Sigmoid colon (tissue), 6 donors: ENCODE measurements at regions not wholly inside any gene's neighbourhood (a gene's known extent, or its start where the extent isn't known, plus 50 kb on each side); places are given as distances from the start of the nearest gene placed in this dataset.

Experiments used
- DNase-seq: peaks from one replicate; pipeline ENCODE4 v3.0.0-alpha.2; 2019
- H3K27ac ChIP-seq, 4 donors: fragments of 200-600 bp; sonication (generic); one replicate each; pipeline ENCODE4 v1.5.1; 2016 to 2019; ENCODE audit warnings: mild to moderate bottlenecking in 1 of 4
- H3K27me3 ChIP-seq, 3 donors: fragments of 200-600 bp; sonication (generic); one replicate each; pipeline ENCODE4 v1.5.1; 2019; ENCODE audit warnings: mild to moderate bottlenecking in 1 of 3
- H3K36me3 ChIP-seq, 4 donors: fragments of 200-600 bp; sonication (generic); one replicate each; pipeline ENCODE4 v1.5.1; 2016 to 2019
- H3K4me1 ChIP-seq, 4 donors: fragments of 200-600 bp; sonication (generic); one replicate each; pipeline ENCODE4 v1.5.1; 2017 to 2019
- H3K4me3 ChIP-seq, 4 donors: fragments of 200-600 bp; sonication (generic); one replicate each; pipeline ENCODE4 v1.5.1; 2017 to 2019; ENCODE audit warnings: mild to moderate bottlenecking in 2 of 4, moderate library complexity in 1 of 4
- H3K9me3 ChIP-seq, 4 donors: fragments of 200-600 bp in 3 of 4; sonication (generic) in 3 of 4; one replicate each; pipeline versions ENCODE4 v1.5.1 to v1.6.1; 2013 to 2019
- CTCF ChIP-seq, 4 experiments: fragments of 450-650 bp in 3 of 4; fragments of 200-600 bp in 1 of 4; IDR thresholded peaks; one replicate each; pipeline ENCODE4 v1.5.1; 2016 to 2019; ENCODE audit warnings: antibody characterized with exemption in 4 of 4, mild to moderate bottlenecking in 3 of 4, moderate library complexity in 2 of 4
- EP300 ChIP-seq, 4 donors: sonication (generic); formaldehyde crosslinking; IDR thresholded peaks; one replicate each; pipeline ENCODE4 v1.6.1; 2017; ENCODE audit warnings: antibody characterized with exemption in 4 of 4
- POLR2A ChIP-seq, 2 donors: fragments of 450-650 bp; IDR thresholded peaks; one replicate each; pipeline ENCODE4 v1.6.1; 2016; ENCODE audit warnings: antibody characterized with exemption in 2 of 2, mild to moderate bottlenecking in 2 of 2, moderate library complexity in 2 of 2
- POLR2AphosphoS5 ChIP-seq, 4 donors: sonication (generic); formaldehyde crosslinking; IDR thresholded peaks; one replicate each; pipeline ENCODE4 v1.6.1; 2017; ENCODE audit warnings: antibody characterized with exemption in 4 of 4
- WGBS, 2 donors: extraction: QIAGEN DNeasy Blood & Tissue Kit; methylation state at CpG; one replicate each; pipeline ENCODE4 v1.1.7; 2013; 5-methylcytosine and 5-hydroxymethylcytosine counted together
- intact Hi-C: fragments of 100-400 bp; cut with DNase I; formaldehyde crosslinking; loops from one replicate; pipeline ENCODE4 v1.15.1; 2023
- donor health status: healthy with polysubstance abuse.
- donor health status: healthy.

DNA sequence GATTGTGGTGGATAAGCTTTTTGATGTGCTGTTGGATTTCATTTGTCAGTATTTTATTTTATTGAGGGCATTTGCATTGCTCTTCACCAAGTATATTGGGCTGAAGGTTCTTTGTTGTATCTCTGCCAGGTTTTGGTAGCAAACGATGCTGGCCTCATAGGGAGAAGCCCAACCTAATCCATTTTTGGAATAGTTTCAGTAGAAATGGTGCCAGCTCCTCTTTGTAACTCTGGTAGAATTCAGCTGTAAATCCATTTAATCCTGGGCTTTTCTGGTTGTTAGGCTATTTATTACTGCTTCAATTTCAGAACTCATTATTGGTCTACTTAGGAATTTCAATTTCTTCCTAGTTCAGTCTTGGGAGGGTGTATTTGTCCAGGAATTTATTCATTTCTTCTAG, 309.8 kb upstream of the SETBP1 start:
- WGBS, 2 donors, result 72 to 81% methylated on average over 1 of the region's 1 CpG
- DNase-seq, result no peak
- Histone ChIP-seq H3K27ac (no peak overlapping the region), H3K4me1 (no peaks in the 10 kb centered on the region), H3K36me3 (no peaks in the 10 kb centered on the region), H3K9me3 (peaks cover 0 to 5% (median 2%) of the 10 kb centered on the region in 4 donors), H3K27me3 (no peaks in the 10 kb centered on the region), H3K4me3 (no peak overlapping the region)
- TF ChIP-seq POLR2AphosphoS5 (IDR thresholded peaks at IDR 0.05) (no peak), POLR2A (IDR thresholded peaks at IDR 0.05) (no peak), EP300 (IDR thresholded peaks at IDR 0.05) (no peak), CTCF (IDR thresholded peaks at IDR 0.05) (no peak)
- intact Hi-C loops, result no loop called here

DNA sequence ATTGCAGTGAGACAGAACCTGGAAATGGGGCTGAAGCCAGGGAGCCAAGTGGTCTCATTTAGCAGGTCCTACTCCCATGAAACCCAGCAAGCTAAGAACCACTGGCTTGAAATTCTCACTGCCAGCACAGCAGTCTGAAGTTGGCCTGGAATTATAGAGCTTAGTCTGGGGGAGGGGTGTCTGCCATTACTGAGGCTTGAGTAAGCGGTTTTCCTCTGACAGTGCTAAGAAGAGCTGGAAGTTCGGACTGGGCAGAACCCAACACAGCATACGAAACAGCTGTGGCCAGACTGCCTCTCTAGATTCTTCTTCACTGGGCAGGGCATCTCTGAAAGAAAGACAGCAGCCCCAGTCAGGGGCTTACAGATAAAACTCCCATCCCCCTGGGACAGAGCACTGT, 305.7 kb upstream of the SETBP1 start:
- Histone ChIP-seq H3K27ac (no peak overlapping the region), H3K4me3 (no peak overlapping the region), H3K27me3 (no peaks in the 10 kb centered on the region), H3K4me1 (no peaks in the 10 kb centered on the region), H3K36me3 (no peaks in the 10 kb centered on the region), H3K9me3 (peaks cover 0 to 5% (median 2%) of the 10 kb centered on the region in 4 donors)
- intact Hi-C loops, result no loop called here
- no peak for DNase-seq
- 80 to 82% methylated on average over 3 of the region's 3 CpGs for WGBS, 2 donors
- no peak for TF ChIP-seq EP300 (IDR thresholded peaks at IDR 0.05)
- no peak for TF ChIP-seq POLR2AphosphoS5 (IDR thresholded peaks at IDR 0.05)
- no peak for TF ChIP-seq CTCF (IDR thresholded peaks at IDR 0.05)
- TF ChIP-seq POLR2A (IDR thresholded peaks at IDR 0.05), result no peak

DNA sequence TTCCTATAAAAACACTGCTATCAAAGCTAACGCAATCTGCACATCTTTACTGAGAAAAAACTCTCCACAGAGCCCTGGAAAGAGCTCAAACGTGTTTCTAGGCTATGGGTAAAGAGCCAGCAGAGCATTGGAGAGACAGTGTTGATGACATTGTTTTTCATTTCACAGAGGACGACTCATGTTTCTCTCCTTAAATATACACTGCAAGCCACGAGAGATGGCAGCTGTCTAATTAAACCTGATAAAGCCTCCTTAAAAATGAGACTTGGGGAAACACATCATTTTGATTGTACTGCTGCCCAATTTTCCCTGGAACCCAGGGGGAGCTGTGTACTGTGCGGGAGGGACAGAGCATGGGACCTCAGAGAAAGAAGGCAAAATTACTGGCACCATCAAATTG, 294.3 kb upstream of the SETBP1 start:
- no peaks in the 10 kb centered on the region for H3K9me3 ChIP-seq
- H3K4me3 ChIP-seq, result no peak overlapping the region
- 64 to 70% methylated on average over 5 of the region's 5 CpGs for WGBS, 2 donors
- intact Hi-C loops, result no loop called here
- peaks cover 0 to 17% (median 5%) of the 10 kb centered on the region in 4 donors for H3K4me1 ChIP-seq
- no peak for TF ChIP-seq POLR2A (IDR thresholded peaks at IDR 0.05)
- no peak for TF ChIP-seq CTCF (IDR thresholded peaks at IDR 0.05)
- peak in 1 of 4 donors; percentile 18 for TF ChIP-seq POLR2AphosphoS5 (IDR thresholded peaks at IDR 0.05)
- TF ChIP-seq EP300 (IDR thresholded peaks at IDR 0.05), result no peak
- no peaks in the 10 kb centered on the region for H3K27me3 ChIP-seq
- no peak for DNase-seq
- no peaks in the 10 kb centered on the region for H3K36me3 ChIP-seq
- no peak overlapping the region for H3K27ac ChIP-seq

DNA sequence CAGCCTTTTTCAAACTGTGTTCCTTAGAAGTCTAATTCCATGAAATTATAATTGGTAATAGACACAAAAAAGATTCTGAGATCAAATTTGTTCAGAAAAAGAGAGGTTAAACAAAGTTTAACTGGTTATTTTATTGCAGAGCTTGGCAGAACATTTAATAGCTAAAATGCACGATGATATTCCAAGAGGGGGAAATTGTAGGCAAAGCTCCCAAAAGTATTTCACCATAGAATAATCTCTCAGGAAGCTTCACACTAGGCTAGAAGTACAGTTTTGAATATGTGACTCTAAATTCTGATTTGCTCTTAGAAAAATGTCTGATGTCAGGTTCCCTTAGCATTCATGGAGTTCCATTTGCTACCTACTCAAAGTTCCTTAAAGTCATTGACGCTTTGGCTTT, 292.4 kb upstream of the SETBP1 start:
- intact Hi-C loops, result no loop called here
- Histone ChIP-seq H3K27me3 (no peaks in the 10 kb centered on the region), H3K27ac (no peak overlapping the region), H3K4me3 (no peak overlapping the region), H3K4me1 (peaks cover 0 to 17% (median 5%) of the 10 kb centered on the region in 4 donors), H3K36me3 (no peaks in the 10 kb centered on the region), H3K9me3 (no peaks in the 10 kb centered on the region)
- WGBS, 2 donors, result 64 to 77% methylated on average over 2 of the region's 2 CpGs
- DNase-seq, result no peak
- TF ChIP-seq POLR2A (IDR thresholded peaks at IDR 0.05) (no peak), POLR2AphosphoS5 (IDR thresholded peaks at IDR 0.05) (no peak), CTCF (IDR thresholded peaks at IDR 0.05) (no peak), EP300 (IDR thresholded peaks at IDR 0.05) (no peak)

- Histone ChIP-seq H3K4me1 (no peaks in the 10 kb centered on the region), H3K9me3 (no peaks in the 10 kb centered on the region), H3K36me3 (no peaks in the 10 kb centered on the region), H3K27ac (no peak overlapping the region), H3K4me3 (no peak overlapping the region), H3K27me3 (no peaks in the 10 kb centered on the region)
- TF ChIP-seq EP300 (IDR thresholded peaks at IDR 0.05), result no peak
- no peak for TF ChIP-seq POLR2A (IDR thresholded peaks at IDR 0.05)
- no peak for TF ChIP-seq CTCF (IDR thresholded peaks at IDR 0.05)
- TF ChIP-seq POLR2AphosphoS5 (IDR thresholded peaks at IDR 0.05), result no peak
- no peak for DNase-seq
- intact Hi-C loops, result no loop called here
These were observed 287.8 kb upstream of the SETBP1 start for GRCh38 chr18:44392933-44393332.
